NT2/D1 (cell line): ENCODE measurements at regions not wholly inside any gene's neighbourhood (a gene's known extent, or its start where the extent isn't known, plus 50 kb on each side); places are given as distances from the start of the nearest gene placed in this dataset.
A peak's percentile ranks its signal among the peaks of the same experiment; 100 is the strongest.
"Not testable (repeated sequence)": the region's sequence is repeated elsewhere in the genome, so short reads cannot be mapped to it uniquely, and the experiment has no call there.

Experiments
- DNase-seq: peaks from one replicate; pipeline ENCODE4 v3.0.0-alpha.2; 2011; ENCODE audit warnings: low read depth, low spot score
- H3K27me3 ChIP-seq: 2 replicates; pipeline ENCODE4 v1.6.0; 2011; ENCODE audit warnings: mild to moderate bottlenecking; ENCODE audit not compliant: insufficient read length, insufficient read depth
- H3K36me3 ChIP-seq: 2 replicates; pipeline ENCODE4 v1.6.1; 2011; ENCODE audit warnings: mild to moderate bottlenecking, low read length, mixed read lengths; ENCODE audit not compliant: insufficient read depth, insufficient read length
- H3K4me1 ChIP-seq: 2 replicates; pipeline ENCODE4 v1.5.1; 2011; ENCODE audit not compliant: insufficient read depth, insufficient read length
- H3K4me3 ChIP-seq: 2 replicates; pipeline ENCODE4 v1.5.1; 2011; ENCODE audit warnings: low read depth; ENCODE audit not compliant: insufficient read length
- H3K9ac ChIP-seq: 2 replicates; pipeline ENCODE4 v1.6.0; 2011; ENCODE audit warnings: low read depth; ENCODE audit not compliant: insufficient read length
- H3K9me3 ChIP-seq: 2 replicates; pipeline ENCODE4 v1.5.1; 2011; ENCODE audit warnings: mild to moderate bottlenecking, low read length; ENCODE audit not compliant: insufficient read depth
- SUZ12 ChIP-seq: IDR thresholded peaks from 2 replicates; pipeline ENCODE4 v1.6.1; 2011; ENCODE audit not compliant: insufficient read length, insufficient read depth; ENCODE audit errors: extremely low read depth
- YY1 ChIP-seq: IDR thresholded peaks from 2 replicates; pipeline ENCODE4 v1.6.1; 2011; ENCODE audit not compliant: insufficient read length, insufficient read depth
- ZNF274 ChIP-seq: IDR thresholded peaks from 2 replicates; pipeline ENCODE4 v1.6.1; 2011; ENCODE audit warnings: mild to moderate bottlenecking, low read depth, low read length

- Histone ChIP-seq H3K36me3 (no peaks in the 10 kb centered on the region), H3K4me3 (no peak overlapping the region), H3K9ac (no peak overlapping the region), H3K4me1 (no peaks in the 10 kb centered on the region), H3K9me3 (no peaks in the 10 kb centered on the region), H3K27me3 (no peaks in the 10 kb centered on the region)
- no peak for TF ChIP-seq SUZ12
- TF ChIP-seq ZNF274: no peak
- no peak for TF ChIP-seq YY1
- DNase-seq: no peak
Measured at GRCh38 chr5:98334946-98335345, 438.5 kb upstream of the RGMB start.

GRCh38 chr5:98339141-98339848, 434.2 kb upstream of the RGMB start:
- Histone ChIP-seq H3K4me3 (no peak overlapping the region), H3K9ac (no peak overlapping the region), H3K27me3 (no peaks in the 10 kb centered on the region), H3K36me3 (no peaks in the 10 kb centered on the region), H3K4me1 (peaks cover 3% of the 10 kb centered on the region), H3K9me3 (peaks cover 4% of the 10 kb centered on the region; the same call in 1 of the 2 replicates)
- TF ChIP-seq YY1 (no peak), SUZ12 (no peak), ZNF274 (no peak)
- no peak for DNase-seq

GRCh38 chr5:98341038-98342032, 432.1 kb upstream of the RGMB start:
- H3K27me3 ChIP-seq: no peaks in the 10 kb centered on the region
- no peaks in the 10 kb centered on the region for H3K36me3 ChIP-seq
- TF ChIP-seq ZNF274: no peak
- DNase-seq: no peak
- H3K9me3 ChIP-seq: peaks cover 4% of the 10 kb centered on the region; the same call in 1 of the 2 replicates
- no peak overlapping the region for H3K9ac ChIP-seq
- peaks cover 3% of the 10 kb centered on the region for H3K4me1 ChIP-seq
- no peak overlapping the region for H3K4me3 ChIP-seq

GRCh38 chr5:98342958-98343660, 430.4 kb upstream of the RGMB start:
- not testable (repeated sequence) for DNase-seq, H3K4me1 ChIP-seq

GRCh38 chr5:98349251-98349989, 424.0 kb upstream of the RGMB start:
- DNase-seq: peak; percentile 30
- TF ChIP-seq SUZ12: no peak
- TF ChIP-seq ZNF274: no peak
- no peak for TF ChIP-seq YY1

More at GRCh38 chr5:98342958-98343660, 430.4 kb upstream of the RGMB start:
- H3K9me3 ChIP-seq, H3K9ac ChIP-seq, H3K36me3 ChIP-seq, H3K4me3 ChIP-seq, H3K27me3 ChIP-seq: not testable (repeated sequence)

GRCh38 chr5:98349990-98350365, 423.5 kb upstream of the RGMB start:
- H3K4me3 ChIP-seq: no peak overlapping the region
- TF ChIP-seq YY1 (no peak), ZNF274 (no peak), SUZ12 (no peak)
- H3K36me3 ChIP-seq: no peaks in the 10 kb centered on the region
- H3K4me1 ChIP-seq: no peaks in the 10 kb centered on the region
- H3K27me3 ChIP-seq: no peaks in the 10 kb centered on the region
- H3K9ac ChIP-seq: no peak overlapping the region
- peaks cover 15% of the 10 kb centered on the region for H3K9me3 ChIP-seq
- DNase-seq: no peak

More at GRCh38 chr5:98349251-98349989, 424.0 kb upstream of the RGMB start:
- peaks cover 15% of the 10 kb centered on the region for H3K9me3 ChIP-seq
- no peaks in the 10 kb centered on the region for H3K4me1 ChIP-seq
- H3K4me3 ChIP-seq: no peak overlapping the region
- no peak overlapping the region for H3K9ac ChIP-seq
- no peaks in the 10 kb centered on the region for H3K36me3 ChIP-seq
- H3K27me3 ChIP-seq: no peaks in the 10 kb centered on the region

- peaks cover 20% of the 10 kb centered on the region for H3K9me3 ChIP-seq
- no peaks in the 10 kb centered on the region for H3K4me1 ChIP-seq
- no peak overlapping the region for H3K4me3 ChIP-seq
- no peak for TF ChIP-seq ZNF274
- TF ChIP-seq YY1: no peak
- no peak for TF ChIP-seq SUZ12
- no peaks in the 10 kb centered on the region for H3K36me3 ChIP-seq
- H3K9ac ChIP-seq: no peak overlapping the region
- DNase-seq: no peak
- no peaks in the 10 kb centered on the region for H3K27me3 ChIP-seq
Measured at GRCh38 chr5:98354922-98355321, 418.5 kb upstream of the RGMB start.
